NB4 (cell line): ENCODE measurements at regions not wholly inside any gene's neighbourhood (a gene's known extent, or its start where the extent isn't known, plus 50 kb on each side); places are given as distances from the start of the nearest gene placed in this dataset.

Experiments
- DNase-seq: peaks from one replicate; pipeline ENCODE4 v3.0.0; 2010; ENCODE audit warnings: low read depth
- H3K4me3 ChIP-seq: one replicate; pipeline ENCODE4 v1.5.1; 2011; ENCODE audit warnings: mild to moderate bottlenecking, low read depth, low read length, moderate library complexity
- CTCF ChIP-seq: IDR thresholded peaks from one replicate; pipeline ENCODE4 v1.5.1; 2012; ENCODE audit warnings: low read depth, low read length
- MAX ChIP-seq: IDR thresholded peaks from 2 replicates; pipeline ENCODE4 v1.6.1; 2011; ENCODE audit warnings: low read depth, low read length
- MYC ChIP-seq: IDR thresholded peaks from 2 replicates; pipeline ENCODE4 v1.6.1; 2011; ENCODE audit warnings: low read depth, low read length
- POLR2A ChIP-seq: IDR thresholded peaks from 2 replicates; pipeline ENCODE4 v1.6.1; 2011; ENCODE audit warnings: mild to moderate bottlenecking; ENCODE audit not compliant: insufficient read length; ENCODE audit errors: extremely low read depth

- no peak for DNase-seq
- TF ChIP-seq MYC (no peak), MAX (no peak), CTCF (no peak), POLR2A (no peak)
- no peak overlapping the region for H3K4me3 ChIP-seq
These were observed 199.5 kb downstream of the AJAP1 start for GRCh38 chr1:4853904-4854303.

- DNase-seq, result no peak
- H3K4me3 ChIP-seq, result no peak overlapping the region
- TF ChIP-seq POLR2A (no peak), CTCF (no peak), MAX (no peak), MYC (no peak)
These were observed 197.1 kb downstream of the AJAP1 start for GRCh38 chr1:4851385-4852065.

- DNase-seq, result no peak
- no peak overlapping the region for H3K4me3 ChIP-seq
- TF ChIP-seq POLR2A, result no peak
- no peak for TF ChIP-seq CTCF
These were observed 194.0 kb downstream of the AJAP1 start for GRCh38 chr1:4848431-4848830.

- DNase-seq, result no peak
- no peak overlapping the region for H3K4me3 ChIP-seq
These were observed 193.3 kb downstream of the AJAP1 start for GRCh38 chr1:4847711-4848110.

More at GRCh38 chr1:4847711-4848110, 193.3 kb downstream of the AJAP1 start:
- TF ChIP-seq CTCF (no peak), POLR2A (no peak), MYC (no peak), MAX (no peak)
